ENCODE measurements at regions not wholly inside any gene's neighbourhood (a gene's known extent, or its start where the extent isn't known, plus 50 kb on each side); places are given as distances from the start of the nearest gene placed in this dataset.
A peak's percentile ranks its signal among the peaks of the same experiment; 100 is the strongest.

- H3K9ac ChIP-seq (ENCODE audit: insufficient read depth, low read length) = no peak overlapping the region
- no peak for TF ChIP-seq EZH2 (IDR thresholded peaks at IDR 0.05; ENCODE audit: low read length, missing control alignments)
- TF ChIP-seq, protein P1, sequence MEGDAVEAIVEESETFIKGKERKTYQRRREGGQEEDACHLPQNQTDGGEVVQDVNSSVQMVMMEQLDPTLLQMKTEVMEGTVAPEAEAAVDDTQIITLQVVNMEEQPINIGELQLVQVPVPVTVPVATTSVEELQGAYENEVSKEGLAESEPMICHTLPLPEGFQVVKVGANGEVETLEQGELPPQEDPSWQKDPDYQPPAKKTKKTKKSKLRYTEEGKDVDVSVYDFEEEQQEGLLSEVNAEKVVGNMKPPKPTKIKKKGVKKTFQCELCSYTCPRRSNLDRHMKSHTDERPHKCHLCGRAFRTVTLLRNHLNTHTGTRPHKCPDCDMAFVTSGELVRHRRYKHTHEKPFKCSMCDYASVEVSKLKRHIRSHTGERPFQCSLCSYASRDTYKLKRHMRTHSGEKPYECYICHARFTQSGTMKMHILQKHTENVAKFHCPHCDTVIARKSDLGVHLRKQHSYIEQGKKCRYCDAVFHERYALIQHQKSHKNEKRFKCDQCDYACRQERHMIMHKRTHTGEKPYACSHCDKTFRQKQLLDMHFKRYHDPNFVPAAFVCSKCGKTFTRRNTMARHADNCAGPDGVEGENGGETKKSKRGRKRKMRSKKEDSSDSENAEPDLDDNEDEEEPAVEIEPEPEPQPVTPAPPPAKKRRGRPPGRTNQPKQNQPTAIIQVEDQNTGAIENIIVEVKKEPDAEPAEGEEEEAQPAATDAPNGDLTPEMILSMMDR (conservative IDR thresholded peaks at IDR 0.05 in 1 of 2, IDR thresholded peaks at IDR 0.05 in 1 of 2; ENCODE audit: low read depth in 1 of 2, low read length in 2 of 2) = no peak
- H3K4me2 ChIP-seq (ENCODE audit: extremely low read depth, insufficient read depth, low read length) = no peak overlapping the region
- H3K27ac ChIP-seq (ENCODE audit: insufficient read depth, low read length) = peak overlapping the region; percentile 78
- H3K4me1 ChIP-seq (ENCODE audit: control insufficient read depth, extremely low read depth, insufficient read depth, low read length) = peaks cover 33% of the 10 kb centered on the region
- H3K36me3 ChIP-seq (ENCODE audit: control insufficient read depth, insufficient read depth, low read length) = no peaks in the 10 kb centered on the region
- peak; percentile 60 to 98 for DNase-seq (ENCODE audit: low read depth in 2 of 2)
- no peak overlapping the region for H2AFZ ChIP-seq (ENCODE audit: low read length)
- no peak overlapping the region for H3K4me3 ChIP-seq (replicated peaks in 1 of 4; ENCODE audit: control extremely low read depth in 1 of 4, insufficient read depth in 1 of 4, low read depth in 3 of 4, low read length in 4 of 4)
- H3K27me3 ChIP-seq (ENCODE audit: control insufficient read depth, insufficient read depth, low read length) = no peaks in the 10 kb centered on the region
- H3K79me2 ChIP-seq (ENCODE audit: control insufficient read depth, insufficient read depth, low read length) = no peaks in the 10 kb centered on the region
- H4K20me1 ChIP-seq (ENCODE audit: control insufficient read depth, extremely low read depth, insufficient read depth, low read length) = no peaks in the 10 kb centered on the region
- no peaks in the 10 kb centered on the region for H3K9me3 ChIP-seq (ENCODE audit: control insufficient read depth, insufficient read depth, low read depth, low read length)
Observed at GRCh38 chr1:19009882-19010321, 53.4 kb upstream of the IFFO2 start.

- no peak for DNase-seq (ENCODE audit: low read depth in 2 of 2)
- H3K4me2 ChIP-seq (ENCODE audit: extremely low read depth, insufficient read depth, low read length) = no peak overlapping the region
- no peak overlapping the region for H3K9ac ChIP-seq (ENCODE audit: insufficient read depth, low read length)
Observed at GRCh38 chr1:19009126-19009881, 52.8 kb upstream of the IFFO2 start.

More at GRCh38 chr1:19009126-19009881, 52.8 kb upstream of the IFFO2 start:
- no peak overlapping the region for H2AFZ ChIP-seq (ENCODE audit: low read length)
- no peaks in the 10 kb centered on the region for H4K20me1 ChIP-seq (ENCODE audit: control insufficient read depth, extremely low read depth, insufficient read depth, low read length)
- no peak overlapping the region for H3K4me3 ChIP-seq (replicated peaks in 1 of 4; ENCODE audit: control extremely low read depth in 1 of 4, insufficient read depth in 1 of 4, low read depth in 3 of 4, low read length in 4 of 4)
- no peaks in the 10 kb centered on the region for H3K79me2 ChIP-seq (ENCODE audit: control insufficient read depth, insufficient read depth, low read length)
- no peaks in the 10 kb centered on the region for H3K9me3 ChIP-seq (ENCODE audit: control insufficient read depth, insufficient read depth, low read depth, low read length)
- no peaks in the 10 kb centered on the region for H3K27me3 ChIP-seq (ENCODE audit: control insufficient read depth, insufficient read depth, low read length)
- H3K36me3 ChIP-seq (ENCODE audit: control insufficient read depth, insufficient read depth, low read length) = no peaks in the 10 kb centered on the region
- TF ChIP-seq EZH2 (IDR thresholded peaks at IDR 0.05; ENCODE audit: low read length, missing control alignments) = no peak
- TF ChIP-seq, protein P1 (conservative IDR thresholded peaks at IDR 0.05 in 1 of 2, IDR thresholded peaks at IDR 0.05 in 1 of 2; ENCODE audit: low read depth in 1 of 2, low read length in 2 of 2) = no peak
- H3K4me1 ChIP-seq (ENCODE audit: control insufficient read depth, extremely low read depth, insufficient read depth, low read length) = peaks cover 33% of the 10 kb centered on the region
- H3K27ac ChIP-seq (ENCODE audit: insufficient read depth, low read length) = peak overlapping the region; percentile 78
